Neural progenitor cell (in vitro differentiated cells): ENCODE measurements at regions not wholly inside any gene's neighbourhood (a gene's known extent, or its start where the extent isn't known, plus 50 kb on each side); places are given as distances from the start of the nearest gene placed in this dataset.

Source experiments
- EZH2 ChIP-seq: fragments of 200-600 bp; sonication (generic); IDR thresholded peaks from 2 replicates; pipeline ENCODE4 v1.6.1; 2017; ENCODE audit warnings: antibody characterized with exemption, mild to moderate bottlenecking, moderate library complexity
- EZH2phosphoT487 ChIP-seq: fragments of 200-600 bp; sonication (generic); IDR thresholded peaks from 2 replicates; pipeline ENCODE4 v1.6.1; 2017; ENCODE audit warnings: antibody characterized with exemption
- TF ChIP-seq, protein P1 (sequence below): fragments of 200-600 bp; sonication (generic); IDR thresholded peaks from 2 replicates; pipeline ENCODE4 v1.5.1; 2017; ENCODE audit warnings: antibody characterized with exemption, mild to moderate bottlenecking

DNA sequence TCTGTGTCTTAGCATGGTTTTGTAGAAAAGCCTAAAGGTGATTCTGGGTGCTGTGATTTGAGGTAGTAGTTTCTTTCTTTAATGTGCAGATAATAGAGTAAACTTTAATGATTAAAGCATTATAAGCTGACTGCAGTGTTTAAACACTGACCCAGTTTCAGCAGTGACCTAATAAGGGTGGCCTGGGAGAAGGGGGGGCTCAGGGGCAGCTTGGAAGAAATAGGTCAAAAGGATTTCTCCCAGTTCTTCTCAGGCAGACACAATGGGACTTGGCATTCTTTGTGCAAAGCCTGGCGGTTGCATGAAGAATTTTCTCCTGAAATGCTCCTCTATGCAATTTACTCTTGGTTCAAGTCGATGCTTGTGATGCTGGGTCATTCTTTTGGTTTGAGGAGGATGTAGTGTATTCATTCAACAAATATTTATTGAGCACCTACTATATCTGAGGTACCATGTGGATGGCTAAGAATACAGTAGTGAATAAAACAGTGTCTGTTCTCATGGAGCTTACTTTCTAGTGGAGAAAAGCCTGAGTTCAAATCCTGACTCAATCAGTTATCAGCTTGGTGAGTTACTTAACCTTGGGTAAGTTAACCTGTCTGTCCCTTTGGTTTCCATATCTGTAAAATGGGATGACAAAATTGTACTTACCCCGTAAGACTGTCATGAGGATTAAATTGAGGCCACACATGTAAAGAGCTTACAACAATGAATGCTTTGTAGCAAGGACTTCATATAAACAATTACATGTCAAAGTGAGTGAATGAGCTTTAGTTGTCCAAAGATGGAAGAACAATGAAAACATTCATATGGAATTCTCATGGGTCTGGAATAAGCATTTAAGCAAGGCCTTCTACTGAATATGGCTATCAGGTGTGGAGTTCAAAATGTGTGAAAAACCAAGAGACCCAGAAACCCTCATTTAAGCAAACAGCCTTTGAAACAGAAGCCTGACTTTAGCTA is 210.2 kb downstream of the KCNRG start:
- TF ChIP-seq, protein P1, sequence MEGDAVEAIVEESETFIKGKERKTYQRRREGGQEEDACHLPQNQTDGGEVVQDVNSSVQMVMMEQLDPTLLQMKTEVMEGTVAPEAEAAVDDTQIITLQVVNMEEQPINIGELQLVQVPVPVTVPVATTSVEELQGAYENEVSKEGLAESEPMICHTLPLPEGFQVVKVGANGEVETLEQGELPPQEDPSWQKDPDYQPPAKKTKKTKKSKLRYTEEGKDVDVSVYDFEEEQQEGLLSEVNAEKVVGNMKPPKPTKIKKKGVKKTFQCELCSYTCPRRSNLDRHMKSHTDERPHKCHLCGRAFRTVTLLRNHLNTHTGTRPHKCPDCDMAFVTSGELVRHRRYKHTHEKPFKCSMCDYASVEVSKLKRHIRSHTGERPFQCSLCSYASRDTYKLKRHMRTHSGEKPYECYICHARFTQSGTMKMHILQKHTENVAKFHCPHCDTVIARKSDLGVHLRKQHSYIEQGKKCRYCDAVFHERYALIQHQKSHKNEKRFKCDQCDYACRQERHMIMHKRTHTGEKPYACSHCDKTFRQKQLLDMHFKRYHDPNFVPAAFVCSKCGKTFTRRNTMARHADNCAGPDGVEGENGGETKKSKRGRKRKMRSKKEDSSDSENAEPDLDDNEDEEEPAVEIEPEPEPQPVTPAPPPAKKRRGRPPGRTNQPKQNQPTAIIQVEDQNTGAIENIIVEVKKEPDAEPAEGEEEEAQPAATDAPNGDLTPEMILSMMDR, result no peak
- TF ChIP-seq EZH2 (no peak), EZH2phosphoT487 (no peak)
